Sigmoid colon (tissue), 4 donors: ENCODE measurements at regions not wholly inside any gene's neighbourhood (a gene's known extent, or its start where the extent isn't known, plus 50 kb on each side); places are given as distances from the start of the nearest gene placed in this dataset.

Source experiments
- EP300 ChIP-seq, 4 donors: sonication (generic); formaldehyde crosslinking; IDR thresholded peaks; one replicate each; pipeline ENCODE4 v1.6.1; 2017; ENCODE audit warnings: antibody characterized with exemption in 4 of 4
- POLR2A ChIP-seq, 2 donors: fragments of 450-650 bp; IDR thresholded peaks; one replicate each; pipeline ENCODE4 v1.6.1; 2016; ENCODE audit warnings: antibody characterized with exemption in 2 of 2, mild to moderate bottlenecking in 2 of 2, moderate library complexity in 2 of 2
- POLR2AphosphoS5 ChIP-seq, 4 donors: sonication (generic); formaldehyde crosslinking; IDR thresholded peaks; one replicate each; pipeline ENCODE4 v1.6.1; 2017; ENCODE audit warnings: antibody characterized with exemption in 4 of 4
- TF ChIP-seq, protein P1 (sequence below), 4 experiments: fragments of 450-650 bp in 3 of 4; fragments of 200-600 bp in 1 of 4; IDR thresholded peaks; one replicate each; pipeline ENCODE4 v1.5.1; 2016 to 2019; ENCODE audit warnings: antibody characterized with exemption in 4 of 4, mild to moderate bottlenecking in 3 of 4, moderate library complexity in 2 of 4

DNA sequence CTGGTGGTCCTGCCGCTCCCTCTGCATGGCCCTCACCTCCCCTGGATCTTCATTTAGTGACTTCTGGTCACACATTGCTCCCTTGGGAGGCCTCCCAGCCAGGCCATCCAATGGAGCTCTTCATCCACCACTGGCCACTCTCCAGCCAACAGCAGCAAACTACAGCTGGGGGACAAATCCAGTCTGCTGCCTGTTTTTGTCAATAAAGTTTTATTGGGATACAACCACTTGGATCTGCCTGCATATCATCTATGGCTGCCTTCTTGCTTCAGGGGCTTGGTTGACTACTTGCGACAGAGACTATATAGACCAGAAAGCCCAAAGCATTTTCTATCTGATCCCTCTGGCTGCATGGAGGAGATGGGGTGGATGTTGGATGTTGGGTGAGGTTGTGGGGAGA is 156.6 kb upstream of the SULF2 start:
- TF ChIP-seq POLR2A (IDR thresholded peaks at IDR 0.05) = no peak
- TF ChIP-seq, protein P1, sequence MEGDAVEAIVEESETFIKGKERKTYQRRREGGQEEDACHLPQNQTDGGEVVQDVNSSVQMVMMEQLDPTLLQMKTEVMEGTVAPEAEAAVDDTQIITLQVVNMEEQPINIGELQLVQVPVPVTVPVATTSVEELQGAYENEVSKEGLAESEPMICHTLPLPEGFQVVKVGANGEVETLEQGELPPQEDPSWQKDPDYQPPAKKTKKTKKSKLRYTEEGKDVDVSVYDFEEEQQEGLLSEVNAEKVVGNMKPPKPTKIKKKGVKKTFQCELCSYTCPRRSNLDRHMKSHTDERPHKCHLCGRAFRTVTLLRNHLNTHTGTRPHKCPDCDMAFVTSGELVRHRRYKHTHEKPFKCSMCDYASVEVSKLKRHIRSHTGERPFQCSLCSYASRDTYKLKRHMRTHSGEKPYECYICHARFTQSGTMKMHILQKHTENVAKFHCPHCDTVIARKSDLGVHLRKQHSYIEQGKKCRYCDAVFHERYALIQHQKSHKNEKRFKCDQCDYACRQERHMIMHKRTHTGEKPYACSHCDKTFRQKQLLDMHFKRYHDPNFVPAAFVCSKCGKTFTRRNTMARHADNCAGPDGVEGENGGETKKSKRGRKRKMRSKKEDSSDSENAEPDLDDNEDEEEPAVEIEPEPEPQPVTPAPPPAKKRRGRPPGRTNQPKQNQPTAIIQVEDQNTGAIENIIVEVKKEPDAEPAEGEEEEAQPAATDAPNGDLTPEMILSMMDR (IDR thresholded peaks at IDR 0.05) = no peak
- TF ChIP-seq POLR2AphosphoS5 (IDR thresholded peaks at IDR 0.05) = no peak
- TF ChIP-seq EP300 (IDR thresholded peaks at IDR 0.05) = no peak
